ENCODE measurements at regions not wholly inside any gene's neighbourhood (a gene's known extent, or its start where the extent isn't known, plus 50 kb on each side); places are given as distances from the start of the nearest gene placed in this dataset.

- no peaks in the 10 kb centered on the region for H3K36me3 ChIP-seq (ENCODE audit: control insufficient read depth, low read depth, low read length)
- H3K27ac ChIP-seq (ENCODE audit: low read length), result no peak overlapping the region
- H3K27me3 ChIP-seq (ENCODE audit: control insufficient read depth, insufficient read depth, low read length), result no peaks in the 10 kb centered on the region
- H3K4me3 ChIP-seq (ENCODE audit: low read length), result no peak overlapping the region
- H3K9me3 ChIP-seq (ENCODE audit: control insufficient read depth, low read depth, low read length), result no peaks in the 10 kb centered on the region
- H3K4me1 ChIP-seq (ENCODE audit: control insufficient read depth, low read depth, low read length), result peaks cover 12% of the 10 kb centered on the region
- no peak overlapping the region for H3K9ac ChIP-seq (ENCODE audit: low read length)
These were observed 50.6 kb upstream of the ETV6 start for GRCh38 chr12:11598900-11599299.
